Aorta (tissue), 5 donors: ENCODE measurements at regions not wholly inside any gene's neighbourhood (a gene's known extent, or its start where the extent isn't known, plus 50 kb on each side); places are given as distances from the start of the nearest gene placed in this dataset.

ENCODE experiments used
- ATAC-seq: fragments of 200-7000 bp; cut with Tn5 transposase; one replicate; pipeline ENCODE4 v1.9.1; 2022; ENCODE audit warnings: moderate library complexity; ENCODE audit not compliant: low FRiP score
- DNase-seq, 2 donors: peaks; one replicate each; pipeline ENCODE4 v3.0.0-alpha.2; 2020
- H3K27ac ChIP-seq, 2 donors: one replicate each; pipeline ENCODE4 v1.5.1; 2013; ENCODE audit warnings: low read length in 2 of 2, mild to moderate bottlenecking in 2 of 2, moderate library complexity in 2 of 2, control low read depth in 1 of 2, inconsistent platforms in 1 of 2, low read depth in 1 of 2
- H3K27me3 ChIP-seq, 2 donors: one replicate each; pipeline ENCODE4 v1.6.1; 2013; ENCODE audit warnings: control low read depth in 1 of 2, low read length in 1 of 2, mild to moderate bottlenecking in 1 of 2, moderate library complexity in 1 of 2; ENCODE audit not compliant: insufficient read depth in 2 of 2, control insufficient read depth in 1 of 2
- H3K36me3 ChIP-seq, 2 donors: one replicate each; pipeline ENCODE4 v1.6.1; 2013; ENCODE audit warnings: control low read depth in 1 of 2, low read length in 1 of 2, mild to moderate bottlenecking in 1 of 2; ENCODE audit not compliant: insufficient read depth in 2 of 2, control insufficient read depth in 1 of 2
- H3K4me1 ChIP-seq, 2 donors: one replicate each; pipeline ENCODE4 v1.6.1; 2013; ENCODE audit warnings: low read length in 2 of 2, control low read depth in 1 of 2, mild to moderate bottlenecking in 1 of 2, moderate library complexity in 1 of 2; ENCODE audit not compliant: insufficient read depth in 2 of 2, control insufficient read depth in 1 of 2
- H3K4me3 ChIP-seq, 2 donors: one replicate each; pipeline ENCODE4 v1.5.1; 2013; ENCODE audit warnings: low read length in 2 of 2, control low read depth in 1 of 2, mild to moderate bottlenecking in 1 of 2
- H3K9me3 ChIP-seq: one replicate; pipeline ENCODE4 v1.6.1; 2013; ENCODE audit warnings: mild to moderate bottlenecking, low read length; ENCODE audit not compliant: control insufficient read depth
- WGBS, 2 donors: extraction: QIAGEN DNeasy Blood & Tissue Kit; methylation state at CpG; one replicate each; pipeline ENCODE4 v1.1.7; 2013; 5-methylcytosine and 5-hydroxymethylcytosine counted together
- intact Hi-C, 2 donors: fragments of 100-400 bp; cut with DNase I; formaldehyde crosslinking; loops; one replicate each; pipeline versions ENCODE4 v1.14.2 to v1.15.0; 2022
- donor health status: healthy with polysubstance abuse.
- donor health status: Bipolar disorder and iron deficiency.
- donor health status: DM: no; HTN: no; CAD: no.
- donor health status: DM: no; HTN: no; CAD: no.
- donor health status: DM: yes; HTN: yes; CAD: no.

DNA sequence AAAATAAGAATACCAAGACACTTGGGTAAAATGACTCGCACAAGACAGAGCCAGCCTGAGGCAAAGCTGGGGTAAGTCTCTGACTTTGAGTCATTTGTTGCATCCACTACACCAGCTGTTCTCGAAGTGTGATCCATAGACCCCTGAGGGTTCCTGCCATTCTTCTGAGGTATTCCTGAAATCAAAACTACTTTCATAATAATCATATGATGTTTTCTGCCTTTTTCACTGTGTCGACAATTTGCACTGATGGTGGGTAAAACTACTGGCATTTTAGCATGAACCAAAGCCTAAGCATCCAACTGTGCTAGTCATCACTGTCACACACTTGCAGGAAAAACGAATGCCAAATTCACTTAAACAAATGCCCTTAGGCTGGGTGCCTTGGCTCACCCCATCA, 135.5 kb upstream of the FUT8 start:
- no peaks in the 10 kb centered on the region for H3K4me1 ChIP-seq
- H3K27me3 ChIP-seq = no peaks in the 10 kb centered on the region
- no peaks in the 10 kb centered on the region for H3K36me3 ChIP-seq
- no peaks in the 10 kb centered on the region for H3K9me3 ChIP-seq
- H3K27ac ChIP-seq = no peak overlapping the region
- H3K4me3 ChIP-seq = no peak overlapping the region
- WGBS, 2 donors = 72 to 75% methylated on average over 4 of the region's 4 CpGs
- no peak for ATAC-seq
- no peak for DNase-seq
- intact Hi-C loops = no loop called here

- no peak for DNase-seq
- ATAC-seq = no peak
- no peaks in the 10 kb centered on the region for H3K9me3 ChIP-seq
- intact Hi-C loops = no loop called here
- H3K27ac ChIP-seq = no peak overlapping the region
- H3K36me3 ChIP-seq = no peaks in the 10 kb centered on the region
- H3K27me3 ChIP-seq = no peaks in the 10 kb centered on the region
- H3K4me1 ChIP-seq = no peaks in the 10 kb centered on the region
- WGBS, 2 donors = 54 to 68% methylated on average over 6 of the region's 6 CpGs
- no peak overlapping the region for H3K4me3 ChIP-seq
Observed at GRCh38 chr14:65277580-65278270, 134.8 kb upstream of the FUT8 start.

- no peak for DNase-seq
- no peak overlapping the region for H3K27ac ChIP-seq
Observed at GRCh38 chr14:65278589-65278988, 133.9 kb upstream of the FUT8 start.

GRCh38 chr14:65279510-65279909, 133.0 kb upstream of the FUT8 start:
- Histone ChIP-seq H3K4me3 (no peak overlapping the region), H3K4me1 (no peaks in the 10 kb centered on the region), H3K27ac (no peak overlapping the region), H3K27me3 (no peaks in the 10 kb centered on the region), H3K9me3 (no peaks in the 10 kb centered on the region), H3K36me3 (no peaks in the 10 kb centered on the region)
- DNase-seq = no peak
- WGBS, 2 donors = 93 to 96% methylated on average over 22 of the region's 22 CpGs
- ATAC-seq = no peak
- intact Hi-C loops = no loop called here

More at GRCh38 chr14:65278589-65278988, 133.9 kb upstream of the FUT8 start:
- no peak overlapping the region for H3K4me3 ChIP-seq
- ATAC-seq = no peak
- intact Hi-C loops = no loop called here
- no peaks in the 10 kb centered on the region for H3K9me3 ChIP-seq
- no peaks in the 10 kb centered on the region for H3K36me3 ChIP-seq
- H3K4me1 ChIP-seq = no peaks in the 10 kb centered on the region
- 36 to 45% methylated on average over 4 of the region's 4 CpGs for WGBS, 2 donors
- no peaks in the 10 kb centered on the region for H3K27me3 ChIP-seq

- intact Hi-C loops = no loop called here
- Histone ChIP-seq H3K4me1 (no peaks in the 10 kb centered on the region), H3K27ac (no peak overlapping the region), H3K9me3 (no peaks in the 10 kb centered on the region), H3K27me3 (no peaks in the 10 kb centered on the region), H3K36me3 (no peaks in the 10 kb centered on the region), H3K4me3 (no peak overlapping the region)
- no peak for DNase-seq
- 96% methylated on average over 25 of the region's 25 CpGs for WGBS, 2 donors
- no peak for ATAC-seq
Observed at GRCh38 chr14:65279958-65280357, 132.6 kb upstream of the FUT8 start.

DNA sequence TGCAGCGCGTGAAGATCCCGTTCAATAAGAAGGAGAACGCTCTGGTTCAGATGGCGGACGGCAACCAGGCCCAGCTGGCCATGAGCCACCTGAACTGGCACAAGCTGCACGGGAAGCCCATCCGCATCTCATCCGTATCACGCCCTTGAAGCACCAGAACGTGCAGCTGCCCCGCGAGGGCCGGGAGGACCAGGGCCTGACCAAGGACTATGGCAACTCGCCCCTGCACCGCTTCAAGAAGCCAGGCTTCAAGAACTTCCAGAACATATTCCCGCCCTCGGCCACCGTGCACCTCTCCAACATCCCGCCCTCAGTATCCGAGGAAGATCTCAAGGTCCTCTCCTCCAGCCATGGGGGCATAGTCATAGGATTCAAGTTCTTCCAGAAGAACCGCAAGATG, 131.9 kb upstream of the FUT8 start:
- H3K4me3 ChIP-seq = no peak overlapping the region

DNA sequence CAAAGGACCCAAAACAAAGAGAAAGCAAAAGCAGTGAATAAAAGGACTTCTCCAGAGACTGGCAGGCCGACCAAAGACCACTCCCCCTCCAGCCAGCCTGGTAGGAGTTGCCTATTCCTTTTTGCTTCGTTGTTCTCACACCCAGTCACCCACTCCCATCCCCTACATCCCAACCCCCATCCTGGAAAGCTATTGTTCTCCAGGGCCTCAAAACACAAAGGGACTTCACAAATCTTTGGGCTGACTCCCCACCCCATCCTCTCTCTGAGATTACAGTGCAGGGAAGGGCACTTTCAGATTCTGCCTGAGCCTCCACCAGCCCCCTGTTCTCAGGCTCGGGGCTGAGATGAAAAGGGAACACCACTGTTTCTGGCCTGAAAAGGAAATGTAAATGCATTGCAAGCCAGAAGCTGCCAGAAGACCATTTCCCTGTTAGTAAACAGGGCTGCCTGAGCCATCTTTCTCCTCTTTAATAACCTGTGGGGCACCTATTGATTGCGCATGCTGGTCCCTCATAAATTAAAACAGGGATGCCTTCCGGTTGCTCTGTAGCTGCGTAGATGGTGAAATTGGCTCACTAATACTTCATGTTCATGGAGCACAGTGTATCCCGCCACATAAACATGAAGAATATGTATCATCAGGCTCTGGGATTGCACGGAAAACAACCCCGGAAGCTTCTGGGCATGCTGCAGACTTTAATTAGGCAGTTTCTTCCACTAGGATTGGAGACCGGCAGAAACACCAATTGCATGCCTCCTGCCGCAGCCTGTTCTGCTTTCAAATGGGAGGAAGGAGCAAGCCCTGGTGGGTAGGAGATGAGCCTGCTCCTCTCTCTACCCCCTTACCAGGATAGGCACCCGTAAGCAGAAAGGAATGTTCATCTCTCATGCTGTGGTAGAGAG, 130.3 kb upstream of the FUT8 start:
- H3K9me3 ChIP-seq = no peaks in the 10 kb centered on the region
- ATAC-seq (no peak), DNase-seq (no peak)
- H3K27ac ChIP-seq = no peak overlapping the region
- H3K4me1 ChIP-seq = no peaks in the 10 kb centered on the region
- intact Hi-C loops = no loop called here
- 46 to 49% methylated on average over 12 of the region's 12 CpGs for WGBS, 2 donors
- no peak overlapping the region for H3K4me3 ChIP-seq
- H3K36me3 ChIP-seq = no peaks in the 10 kb centered on the region
- no peaks in the 10 kb centered on the region for H3K27me3 ChIP-seq

More for the DNA sequence above, 131.9 kb upstream of the FUT8 start:
- H3K36me3 ChIP-seq = no peaks in the 10 kb centered on the region
- no peak for DNase-seq
- H3K27ac ChIP-seq = no peak overlapping the region
- no peaks in the 10 kb centered on the region for H3K27me3 ChIP-seq
- intact Hi-C loops = no loop called here
- no peaks in the 10 kb centered on the region for H3K9me3 ChIP-seq
- WGBS, 2 donors = 96 to 98% methylated on average over 22 of the region's 22 CpGs
- H3K4me1 ChIP-seq = no peaks in the 10 kb centered on the region
- no peak for ATAC-seq

DNA sequence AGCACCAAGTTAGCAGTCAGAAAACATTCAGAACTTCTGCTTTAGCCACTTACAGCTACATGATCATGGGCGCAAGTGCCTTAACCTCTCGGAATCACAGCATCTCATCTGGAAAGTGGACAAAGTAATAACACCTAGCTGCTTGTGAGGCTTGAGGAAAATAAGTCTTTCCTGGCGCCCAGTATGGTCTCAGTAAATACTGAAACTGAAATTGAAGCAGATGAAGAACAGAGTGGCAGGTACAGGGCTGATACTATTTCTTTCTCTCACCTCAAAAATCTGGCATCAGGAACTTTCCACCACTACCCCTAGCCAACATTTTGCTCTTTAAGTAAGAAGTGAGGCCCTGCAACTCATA, 129.7 kb upstream of the FUT8 start:
- Histone ChIP-seq H3K4me1 (no peaks in the 10 kb centered on the region), H3K27ac (no peak overlapping the region), H3K36me3 (no peaks in the 10 kb centered on the region), H3K27me3 (no peaks in the 10 kb centered on the region), H3K9me3 (no peaks in the 10 kb centered on the region), H3K4me3 (no peak overlapping the region)
- intact Hi-C loops = no loop called here
- WGBS, 2 donors = 84 to 85% methylated on average over 3 of the region's 3 CpGs
- DNase-seq (no peak), ATAC-seq (no peak)

- H3K27me3 ChIP-seq = no peaks in the 10 kb centered on the region
- no peak for ATAC-seq
- no peaks in the 10 kb centered on the region for H3K36me3 ChIP-seq
- 74 to 81% methylated on average over 8 of the region's 8 CpGs for WGBS, 2 donors
- no peak overlapping the region for H3K4me3 ChIP-seq
- intact Hi-C loops = no loop called here
- H3K27ac ChIP-seq = no peak overlapping the region
- no peaks in the 10 kb centered on the region for H3K4me1 ChIP-seq
- H3K9me3 ChIP-seq = no peaks in the 10 kb centered on the region
- DNase-seq = no peak
Observed at GRCh38 chr14:65286443-65286842, 126.1 kb upstream of the FUT8 start.
